ENCODE measurements at regions not wholly inside any gene's neighbourhood (a gene's known extent, or its start where the extent isn't known, plus 50 kb on each side); places are given as distances from the start of the nearest gene placed in this dataset.

DNA sequence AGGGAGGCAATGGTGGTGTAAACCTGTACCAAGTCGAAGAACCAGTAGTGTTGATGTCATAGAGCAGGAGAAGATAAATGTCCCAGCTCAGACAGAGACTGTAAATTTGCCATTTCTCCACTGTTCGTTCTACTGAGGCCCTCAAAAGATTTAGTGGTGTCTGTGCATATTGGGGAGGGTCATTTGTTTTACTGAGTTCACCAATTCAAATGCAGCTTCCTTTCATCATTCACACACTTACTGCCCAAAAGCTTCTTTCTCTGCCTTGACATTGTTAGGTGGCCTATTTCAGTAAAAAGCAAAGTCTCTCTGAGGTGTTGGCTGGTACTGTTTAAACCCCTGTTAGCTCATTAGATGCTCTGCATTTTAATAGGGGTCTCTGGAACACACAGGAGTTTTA is 86.2 kb upstream of the EDNRB start:
- TF ChIP-seq, protein P1, sequence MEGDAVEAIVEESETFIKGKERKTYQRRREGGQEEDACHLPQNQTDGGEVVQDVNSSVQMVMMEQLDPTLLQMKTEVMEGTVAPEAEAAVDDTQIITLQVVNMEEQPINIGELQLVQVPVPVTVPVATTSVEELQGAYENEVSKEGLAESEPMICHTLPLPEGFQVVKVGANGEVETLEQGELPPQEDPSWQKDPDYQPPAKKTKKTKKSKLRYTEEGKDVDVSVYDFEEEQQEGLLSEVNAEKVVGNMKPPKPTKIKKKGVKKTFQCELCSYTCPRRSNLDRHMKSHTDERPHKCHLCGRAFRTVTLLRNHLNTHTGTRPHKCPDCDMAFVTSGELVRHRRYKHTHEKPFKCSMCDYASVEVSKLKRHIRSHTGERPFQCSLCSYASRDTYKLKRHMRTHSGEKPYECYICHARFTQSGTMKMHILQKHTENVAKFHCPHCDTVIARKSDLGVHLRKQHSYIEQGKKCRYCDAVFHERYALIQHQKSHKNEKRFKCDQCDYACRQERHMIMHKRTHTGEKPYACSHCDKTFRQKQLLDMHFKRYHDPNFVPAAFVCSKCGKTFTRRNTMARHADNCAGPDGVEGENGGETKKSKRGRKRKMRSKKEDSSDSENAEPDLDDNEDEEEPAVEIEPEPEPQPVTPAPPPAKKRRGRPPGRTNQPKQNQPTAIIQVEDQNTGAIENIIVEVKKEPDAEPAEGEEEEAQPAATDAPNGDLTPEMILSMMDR (IDR thresholded peaks at IDR 0.05): no peak
- TF ChIP-seq POLR2A (IDR thresholded peaks at IDR 0.05): no peak
